Fibroblast of skin of left quadriceps (primary cell): ENCODE measurements at regions not wholly inside any gene's neighbourhood (a gene's known extent, or its start where the extent isn't known, plus 50 kb on each side); places are given as distances from the start of the nearest gene placed in this dataset.
"Not testable (repeated sequence)": the region's sequence is repeated elsewhere in the genome, so short reads cannot be mapped to it uniquely, and the experiment has no call there.

Experiments used
- DNase-seq, 2 experiments: peaks; one replicate each; pipeline ENCODE4 v3.0.0-alpha.2; 2013; ENCODE audit warnings: low read depth in 2 of 2

- DNase-seq: no peak
Measured at GRCh38 chr2:121132054-121132761, 152.8 kb downstream of the TFCP2L1 start.

GRCh38 chr2:121132762-121133107 is 152.3 kb downstream of the TFCP2L1 start:
- DNase-seq: no peak

- no peak for DNase-seq
Measured at GRCh38 chr2:121133551-121134319, 151.3 kb downstream of the TFCP2L1 start.

- DNase-seq: no peak
Measured at GRCh38 chr2:121134728-121135127, 150.3 kb downstream of the TFCP2L1 start.

GRCh38 chr2:121135168-121135853 is 149.7 kb downstream of the TFCP2L1 start:
- no peak for DNase-seq

DNA sequence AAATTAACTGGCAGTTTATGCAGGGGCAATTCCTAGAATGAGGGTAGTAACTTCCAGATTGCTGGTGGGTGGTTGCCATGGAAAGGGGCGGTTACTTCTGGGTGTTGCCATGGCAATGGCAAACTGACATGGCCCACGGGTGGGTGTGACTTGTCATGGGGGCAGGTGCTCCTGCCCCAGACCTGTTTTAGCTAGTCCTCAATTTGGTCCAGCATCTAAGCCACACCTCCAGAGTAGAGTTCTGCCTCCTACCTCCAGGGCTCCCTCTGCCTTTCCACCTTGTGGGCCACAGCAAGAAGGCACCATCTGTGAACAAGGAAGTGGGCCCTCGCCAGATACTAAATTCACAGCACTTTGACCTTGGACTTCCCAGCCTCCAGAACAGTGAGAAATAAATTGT is 148.7 kb downstream of the TFCP2L1 start:
- no peak for DNase-seq

DNA sequence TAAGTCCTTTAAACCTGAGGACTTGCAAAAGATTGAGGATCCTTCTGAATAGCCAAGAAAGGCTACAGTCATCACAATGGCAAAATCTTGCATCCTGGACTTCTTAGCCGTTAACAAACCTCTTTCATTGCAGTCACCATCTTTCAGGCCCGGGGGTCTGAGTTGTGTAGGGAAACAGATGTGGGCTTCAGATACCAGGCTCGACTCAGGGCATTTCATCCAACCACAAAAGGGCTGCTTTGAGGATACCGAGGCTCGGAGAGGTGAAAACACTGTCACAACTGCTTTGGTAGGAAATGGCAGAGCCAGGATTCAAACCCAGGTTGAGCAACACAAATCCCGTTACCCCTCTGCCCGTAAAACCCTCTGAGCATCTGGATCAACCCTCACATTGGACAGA is 147.4 kb downstream of the TFCP2L1 start:
- DNase-seq: no peak

DNA sequence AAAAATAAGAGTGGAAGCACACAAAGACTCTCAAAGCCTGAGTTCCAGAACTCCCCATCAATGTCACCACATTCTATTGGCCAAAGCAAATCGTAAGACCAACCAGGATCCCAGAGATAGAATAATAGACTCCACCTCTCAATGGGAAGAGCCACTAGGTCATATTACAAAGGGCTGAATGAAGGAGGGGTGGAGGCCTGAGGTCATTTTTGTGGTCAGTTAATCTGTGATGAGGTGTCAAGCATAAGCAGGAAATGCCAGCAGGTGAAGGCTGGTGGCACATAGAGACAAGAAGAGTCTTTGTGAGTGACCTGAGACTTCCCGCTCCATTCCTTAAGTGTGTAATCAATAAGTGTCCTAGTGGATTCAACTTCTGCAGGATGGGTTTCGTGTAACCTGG is 144.3 kb downstream of the TFCP2L1 start:
- no peak for DNase-seq

GRCh38 chr2:121142452-121142851 is 142.6 kb downstream of the TFCP2L1 start:
- DNase-seq: no peak

DNA sequence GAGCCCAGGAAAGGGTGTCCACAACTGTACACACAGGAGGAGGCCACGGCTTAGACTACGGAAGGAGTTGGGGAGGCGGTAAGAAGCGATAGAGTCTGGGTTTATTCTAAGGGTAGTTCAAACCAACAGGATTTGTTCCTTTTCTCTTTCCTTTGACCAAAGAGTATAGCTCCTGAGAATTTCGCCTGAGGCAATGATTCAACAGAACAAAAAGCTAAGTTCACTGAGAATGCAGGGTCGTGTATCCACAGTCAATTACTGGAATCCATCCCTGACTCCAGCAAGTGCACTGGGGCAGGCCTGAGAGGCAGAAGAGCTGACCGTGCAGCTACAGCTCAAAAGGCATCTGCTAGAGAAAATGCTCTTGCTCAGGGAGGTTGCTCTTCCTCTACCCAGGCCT is 140.9 kb downstream of the TFCP2L1 start:
- DNase-seq: no peak

GRCh38 chr2:121146630-121147029 is 138.4 kb downstream of the TFCP2L1 start:
- DNase-seq: no peak

- DNase-seq: no peak
Measured at GRCh38 chr2:121147766-121148165, 137.2 kb downstream of the TFCP2L1 start.

DNA sequence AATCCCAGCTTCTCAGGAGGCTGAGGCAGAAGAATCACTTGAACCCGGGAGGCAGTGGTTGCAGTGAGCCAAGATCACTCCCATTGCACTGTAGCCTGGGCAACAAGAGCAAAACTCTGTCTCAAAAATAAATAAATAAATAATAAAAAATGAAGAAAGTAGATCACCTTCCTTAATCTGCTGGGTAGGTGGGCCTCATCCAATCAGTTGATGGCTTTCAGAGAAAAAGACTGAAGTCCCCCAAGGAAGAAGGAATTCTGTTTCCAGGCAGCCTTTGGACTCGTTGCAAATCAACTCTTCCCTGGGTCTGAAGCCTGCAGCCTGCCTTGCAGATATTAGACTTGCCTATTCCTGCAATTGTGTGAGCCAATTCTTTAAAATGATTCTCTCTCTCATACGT is 136.5 kb downstream of the TFCP2L1 start:
- DNase-seq: no peak

- no peak for DNase-seq
Measured at GRCh38 chr2:121149384-121149783, 135.6 kb downstream of the TFCP2L1 start.

- no peak for DNase-seq
Measured at GRCh38 chr2:121150126-121150525, 134.9 kb downstream of the TFCP2L1 start.

DNA sequence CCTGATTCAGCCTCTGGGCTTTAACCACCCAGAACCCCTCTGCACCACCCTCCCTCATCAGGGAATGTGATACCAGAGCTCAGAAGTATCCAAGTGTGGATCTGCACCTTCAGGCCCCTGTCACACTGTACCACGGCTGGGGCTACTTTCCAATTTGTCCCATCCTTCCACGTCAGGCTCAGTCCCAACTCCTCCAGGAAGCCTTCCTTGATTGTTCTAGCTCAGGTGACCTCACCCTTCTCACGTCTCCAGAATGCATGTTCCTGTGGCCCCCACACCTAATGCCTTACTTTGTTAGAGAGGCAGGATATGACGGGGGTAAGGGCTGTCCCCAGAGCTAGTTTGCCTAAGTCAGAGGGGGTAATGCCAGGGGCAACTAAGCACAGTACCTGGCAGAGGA is 134.3 kb downstream of the TFCP2L1 start:
- no peak for DNase-seq

GRCh38 chr2:121151311-121152109 is 133.5 kb downstream of the TFCP2L1 start:
- DNase-seq: no peak

- DNase-seq: no peak
Measured at GRCh38 chr2:121152861-121153260, 132.1 kb downstream of the TFCP2L1 start.

DNA sequence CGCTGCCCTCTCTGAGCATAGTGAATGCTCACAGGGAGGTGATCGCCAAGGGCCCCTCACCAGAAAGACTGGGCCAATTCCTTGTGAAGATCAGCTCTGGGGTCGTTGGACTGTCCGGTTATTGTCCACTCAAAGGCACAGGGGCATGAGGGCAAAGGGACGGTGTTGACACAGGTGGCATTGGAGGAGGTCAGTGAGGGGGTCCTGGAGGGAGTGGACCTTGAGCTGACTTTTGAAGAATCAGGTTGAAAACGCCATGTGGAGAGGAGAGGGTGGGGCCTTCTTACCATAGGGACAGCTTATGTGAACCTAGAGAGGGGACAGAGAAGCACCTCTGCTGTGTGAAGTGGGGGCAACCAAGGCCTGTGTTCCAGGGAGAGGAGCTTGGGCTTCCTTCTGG is 131.5 kb downstream of the TFCP2L1 start:
- no peak for DNase-seq

DNA sequence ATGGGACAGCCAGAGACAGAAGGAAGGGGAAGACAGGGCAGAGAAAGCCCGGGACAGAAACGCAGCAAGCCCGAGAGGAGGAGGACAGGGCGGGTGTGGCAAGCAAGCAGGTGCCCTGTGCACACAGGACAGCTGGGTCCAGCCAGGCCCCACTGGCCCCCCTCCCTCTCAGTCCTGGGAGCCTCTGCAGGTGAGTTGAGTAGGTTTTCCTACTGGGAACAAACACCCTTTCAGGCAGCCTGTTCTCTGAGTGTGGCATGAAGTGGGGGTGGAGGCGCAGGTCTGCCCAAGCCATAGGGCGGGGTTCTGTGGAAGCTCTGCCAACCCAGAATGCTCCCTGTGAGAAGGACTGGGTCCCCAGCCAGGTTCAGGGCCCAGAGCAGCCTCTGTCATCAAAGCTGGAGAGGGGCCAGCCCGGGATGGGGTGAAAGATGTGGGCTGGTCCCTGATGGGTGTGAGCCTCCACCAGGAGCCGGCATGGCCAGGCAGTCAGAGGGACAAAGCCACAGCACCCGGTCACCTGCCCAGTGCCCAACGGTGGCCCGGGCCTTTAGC is 129.4 kb downstream of the TFCP2L1 start:
- DNase-seq: no peak

DNA sequence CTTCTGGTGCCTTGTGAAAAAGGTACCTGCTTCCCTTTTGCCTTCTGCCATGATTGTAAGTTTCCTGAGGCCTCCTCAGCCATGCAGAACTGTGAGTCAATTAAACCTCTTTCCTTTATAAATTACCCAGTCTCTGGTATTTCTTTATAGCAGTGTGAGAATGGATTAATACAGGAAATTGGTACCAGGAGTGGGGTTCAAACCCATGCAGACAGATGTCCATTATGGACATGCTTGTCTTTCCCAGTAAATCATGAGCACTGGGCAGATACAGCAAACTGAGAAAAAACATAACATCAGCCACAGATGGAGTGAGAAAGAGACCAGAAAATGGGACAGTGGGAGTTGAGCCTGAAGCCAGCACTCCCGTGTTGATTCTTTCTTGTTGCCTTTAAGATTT is 127.5 kb downstream of the TFCP2L1 start:
- not testable (repeated sequence) for DNase-seq
